ENCODE measurements at regions not wholly inside any gene's neighbourhood (a gene's known extent, or its start where the extent isn't known, plus 50 kb on each side); places are given as distances from the start of the nearest gene placed in this dataset.

DNA sequence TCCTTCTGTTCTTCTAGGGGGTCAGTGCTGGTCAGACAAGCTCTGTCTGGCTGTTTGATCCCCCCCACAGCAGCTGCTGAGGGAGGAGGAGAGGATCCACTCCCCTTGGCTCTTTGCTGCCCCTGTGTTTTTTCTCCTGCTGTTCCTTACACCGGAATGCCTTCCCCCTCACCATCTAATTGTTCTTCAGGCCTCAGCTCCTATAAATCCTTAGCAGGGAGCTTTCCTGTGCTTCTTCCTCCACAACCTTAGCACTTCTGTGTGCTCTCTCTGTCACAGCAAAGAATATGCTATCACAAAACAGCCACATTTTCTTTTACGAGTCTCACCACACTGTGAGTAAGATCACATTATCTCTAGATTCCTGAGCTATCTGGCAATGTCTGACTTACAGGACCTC lies 196.6 kb downstream of the OTOR start:
- TF ChIP-seq, protein P1, sequence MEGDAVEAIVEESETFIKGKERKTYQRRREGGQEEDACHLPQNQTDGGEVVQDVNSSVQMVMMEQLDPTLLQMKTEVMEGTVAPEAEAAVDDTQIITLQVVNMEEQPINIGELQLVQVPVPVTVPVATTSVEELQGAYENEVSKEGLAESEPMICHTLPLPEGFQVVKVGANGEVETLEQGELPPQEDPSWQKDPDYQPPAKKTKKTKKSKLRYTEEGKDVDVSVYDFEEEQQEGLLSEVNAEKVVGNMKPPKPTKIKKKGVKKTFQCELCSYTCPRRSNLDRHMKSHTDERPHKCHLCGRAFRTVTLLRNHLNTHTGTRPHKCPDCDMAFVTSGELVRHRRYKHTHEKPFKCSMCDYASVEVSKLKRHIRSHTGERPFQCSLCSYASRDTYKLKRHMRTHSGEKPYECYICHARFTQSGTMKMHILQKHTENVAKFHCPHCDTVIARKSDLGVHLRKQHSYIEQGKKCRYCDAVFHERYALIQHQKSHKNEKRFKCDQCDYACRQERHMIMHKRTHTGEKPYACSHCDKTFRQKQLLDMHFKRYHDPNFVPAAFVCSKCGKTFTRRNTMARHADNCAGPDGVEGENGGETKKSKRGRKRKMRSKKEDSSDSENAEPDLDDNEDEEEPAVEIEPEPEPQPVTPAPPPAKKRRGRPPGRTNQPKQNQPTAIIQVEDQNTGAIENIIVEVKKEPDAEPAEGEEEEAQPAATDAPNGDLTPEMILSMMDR (conservative IDR thresholded peaks at IDR 0.05; ENCODE audit: low read length), result no peak
- TF ChIP-seq EZH2phosphoT487 (IDR thresholded peaks at IDR 0.05; ENCODE audit: borderline replicate concordance), result no peak
